IPS DF 6.9 (cell line): ENCODE measurements at regions not wholly inside any gene's neighbourhood (a gene's known extent, or its start where the extent isn't known, plus 50 kb on each side); places are given as distances from the start of the nearest gene placed in this dataset.
"Not testable (repeated sequence)": the region's sequence is repeated elsewhere in the genome, so short reads cannot be mapped to it uniquely, and the experiment has no call there.

Experiments used
- DNase-seq: peaks from one replicate; pipeline ENCODE4 v3.0.0-alpha.2; 2013; ENCODE audit warnings: low read depth, low spot score
- H3K27ac ChIP-seq: one replicate; pipeline ENCODE4 v1.5.1; 2013; ENCODE audit warnings: low read length, control low read depth
- H3K27me3 ChIP-seq: 2 replicates; pipeline ENCODE4 v1.6.1; 2013; ENCODE audit warnings: mild to moderate bottlenecking, low read length; ENCODE audit not compliant: control insufficient read depth, insufficient read depth
- H3K36me3 ChIP-seq: 2 replicates; pipeline ENCODE4 v1.6.1; 2013; ENCODE audit warnings: low read length; ENCODE audit not compliant: control insufficient read depth, insufficient read depth
- H3K4me1 ChIP-seq: 2 replicates; pipeline ENCODE4 v1.6.1; 2013; ENCODE audit warnings: low read length; ENCODE audit not compliant: control insufficient read depth, insufficient read depth
- H3K4me3 ChIP-seq: 2 replicates; pipeline ENCODE4 v1.5.1; 2013; ENCODE audit warnings: mild to moderate bottlenecking, low read length
- H3K9me3 ChIP-seq: 2 replicates; pipeline ENCODE4 v1.6.1; 2013; ENCODE audit warnings: low read length, inconsistent platforms; ENCODE audit not compliant: control insufficient read depth, insufficient read depth
- WGBS: extraction: QIAGEN DNeasy Blood & Tissue Kit; methylation state at CpG from one replicate; pipeline ENCODE4 v1.1.7; 2013; ENCODE audit warnings: mixed read lengths, missing lambda C conversion rate; ENCODE audit not compliant: insufficient read length, insufficient coverage; 5-methylcytosine and 5-hydroxymethylcytosine counted together

- Histone ChIP-seq H3K4me1 (no peaks in the 10 kb centered on the region), H3K27me3 (no peaks in the 10 kb centered on the region), H3K27ac (no peak overlapping the region), H3K36me3 (no peaks in the 10 kb centered on the region), H3K4me3 (no peak overlapping the region), H3K9me3 (no peaks in the 10 kb centered on the region)
- WGBS: no CpG with 5 or more reads among the region's 2 CpGs
- DNase-seq: no peak
Measured at GRCh38 chr12:33734871-33735270, 287.4 kb upstream of the ALG10 start.

- Histone ChIP-seq H3K9me3 (no peaks in the 10 kb centered on the region), H3K27ac (no peak overlapping the region), H3K4me1 (no peaks in the 10 kb centered on the region), H3K27me3 (no peaks in the 10 kb centered on the region), H3K4me3 (no peak overlapping the region), H3K36me3 (no peaks in the 10 kb centered on the region)
- no CpG with 5 or more reads among the region's 1 CpG for WGBS
- DNase-seq: no peak
Measured at GRCh38 chr12:33752854-33753253, 269.4 kb upstream of the ALG10 start.

- no CpG with 5 or more reads among the region's 3 CpGs for WGBS
- Histone ChIP-seq H3K9me3 (no peaks in the 10 kb centered on the region), H3K36me3 (no peaks in the 10 kb centered on the region), H3K4me3 (no peak overlapping the region), H3K27ac (no peak overlapping the region), H3K4me1 (no peaks in the 10 kb centered on the region), H3K27me3 (no peaks in the 10 kb centered on the region)
- no peak for DNase-seq
Measured at GRCh38 chr12:33757701-33758100, 264.6 kb upstream of the ALG10 start.

GRCh38 chr12:33759279-33759678 is 263.0 kb upstream of the ALG10 start:
- Histone ChIP-seq H3K27me3 (no peaks in the 10 kb centered on the region), H3K36me3 (no peaks in the 10 kb centered on the region), H3K9me3 (no peaks in the 10 kb centered on the region), H3K4me3 (no peak overlapping the region), H3K27ac (no peak overlapping the region), H3K4me1 (no peaks in the 10 kb centered on the region)
- WGBS: no CpG with 5 or more reads among the region's 2 CpGs
- no peak for DNase-seq

GRCh38 chr12:33763331-33763730 is 259.0 kb upstream of the ALG10 start:
- H3K4me3 ChIP-seq: no peak overlapping the region
- no peaks in the 10 kb centered on the region for H3K9me3 ChIP-seq
- whole genome bisulfite sequencing: no CpG with 5 or more reads among the region's 4 CpGs
- no peak for DNase-seq
- no peaks in the 10 kb centered on the region for H3K36me3 ChIP-seq
- no peaks in the 10 kb centered on the region for H3K27me3 ChIP-seq
- no peak overlapping the region for H3K27ac ChIP-seq
- H3K4me1 ChIP-seq: no peaks in the 10 kb centered on the region

GRCh38 chr12:33770652-33771051 is 251.6 kb upstream of the ALG10 start:
- Histone ChIP-seq H3K4me3 (no peak overlapping the region), H3K27ac (no peak overlapping the region), H3K36me3 (no peaks in the 10 kb centered on the region), H3K27me3 (no peaks in the 10 kb centered on the region), H3K9me3 (no peaks in the 10 kb centered on the region), H3K4me1 (no peaks in the 10 kb centered on the region)
- no peak for DNase-seq
- WGBS: no CpG with 5 or more reads among the region's 2 CpGs

- H3K27me3 ChIP-seq: no peaks in the 10 kb centered on the region
- no peaks in the 10 kb centered on the region for H3K4me1 ChIP-seq
- DNase-seq: no peak
- no CpG with 5 or more reads among the region's 1 CpG for WGBS
- H3K4me3 ChIP-seq: no peak overlapping the region
- H3K36me3 ChIP-seq: no peaks in the 10 kb centered on the region
- no peaks in the 10 kb centered on the region for H3K9me3 ChIP-seq
- no peak overlapping the region for H3K27ac ChIP-seq
Measured at GRCh38 chr12:33771889-33772288, 250.4 kb upstream of the ALG10 start.

GRCh38 chr12:33773091-33773490 is 249.2 kb upstream of the ALG10 start:
- not testable (repeated sequence) for H3K27ac ChIP-seq, H3K9me3 ChIP-seq, DNase-seq, H3K36me3 ChIP-seq, H3K4me1 ChIP-seq, H3K27me3 ChIP-seq, H3K4me3 ChIP-seq
- no CpG with 5 or more reads among the region's 7 CpGs for WGBS

GRCh38 chr12:33786532-33786931 is 235.8 kb upstream of the ALG10 start:
- H3K36me3 ChIP-seq: no peaks in the 10 kb centered on the region
- no peaks in the 10 kb centered on the region for H3K4me1 ChIP-seq
- H3K27ac ChIP-seq: no peak overlapping the region
- H3K4me3 ChIP-seq: no peak overlapping the region
- H3K9me3 ChIP-seq: no peaks in the 10 kb centered on the region
- DNase-seq: no peak
- no peaks in the 10 kb centered on the region for H3K27me3 ChIP-seq

- H3K9me3 ChIP-seq: no peaks in the 10 kb centered on the region
- no peak for DNase-seq
- H3K27me3 ChIP-seq: no peaks in the 10 kb centered on the region
- no peaks in the 10 kb centered on the region for H3K36me3 ChIP-seq
- peaks cover 3% of the 10 kb centered on the region; the same call in 1 of the 2 replicates for H3K4me1 ChIP-seq
- H3K27ac ChIP-seq: no peak overlapping the region
- H3K4me3 ChIP-seq: no peak overlapping the region
Measured at GRCh38 chr12:33794954-33795353, 227.3 kb upstream of the ALG10 start.

- no peak overlapping the region for H3K27ac ChIP-seq
- no peak for DNase-seq
Measured at GRCh38 chr12:33795536-33795935, 226.8 kb upstream of the ALG10 start.

More at GRCh38 chr12:33795536-33795935, 226.8 kb upstream of the ALG10 start:
- no CpG with 5 or more reads among the region's 3 CpGs for WGBS
- Histone ChIP-seq H3K4me1 (peaks cover 3% of the 10 kb centered on the region; the same call in 1 of the 2 replicates), H3K27me3 (no peaks in the 10 kb centered on the region), H3K36me3 (no peaks in the 10 kb centered on the region), H3K4me3 (no peak overlapping the region), H3K9me3 (no peaks in the 10 kb centered on the region)
